HG02973 (cell line): ENCODE measurements at regions not wholly inside any gene's neighbourhood (a gene's known extent, or its start where the extent isn't known, plus 50 kb on each side); places are given as distances from the start of the nearest gene placed in this dataset.
"Not testable (repeated sequence)": the region's sequence is repeated elsewhere in the genome, so short reads cannot be mapped to it uniquely, and the experiment has no call there.

Source experiments
- ATAC-seq: cut with Tn5 transposase; IDR thresholded peaks from one replicate; pipeline ENCODE4 v1.9.1; 2021; ENCODE audit warnings: moderate library complexity; ENCODE audit not compliant: unreplicated experiment

- no peak for ATAC-seq
Observed at GRCh38 chr5:108536321-108536720, 154.4 kb upstream of the FBXL17 start.

- not testable (repeated sequence) for ATAC-seq
Observed at GRCh38 chr5:108532129-108532445, 150.2 kb upstream of the FBXL17 start.

GRCh38 chr5:108531367-108532128 lies 149.7 kb upstream of the FBXL17 start:
- ATAC-seq, result no peak

- no peak for ATAC-seq
Observed at GRCh38 chr5:108530706-108531105, 148.8 kb upstream of the FBXL17 start.

GRCh38 chr5:108529381-108529780 lies 147.5 kb upstream of the FBXL17 start:
- ATAC-seq, result no peak

GRCh38 chr5:108528655-108529054 lies 146.8 kb upstream of the FBXL17 start:
- no peak for ATAC-seq

- no peak for ATAC-seq
Observed at GRCh38 chr5:108524564-108524963, 142.7 kb upstream of the FBXL17 start.

- no peak for ATAC-seq
Observed at GRCh38 chr5:108523360-108523759, 141.5 kb upstream of the FBXL17 start.

- ATAC-seq, result peak; percentile 46
Observed at GRCh38 chr5:108521841-108522506, 140.1 kb upstream of the FBXL17 start.

- ATAC-seq, result peak; percentile 95
Observed at GRCh38 chr5:108521011-108521700, 139.3 kb upstream of the FBXL17 start.

- no peak for ATAC-seq
Observed at GRCh38 chr5:108516785-108517184, 134.9 kb upstream of the FBXL17 start.

GRCh38 chr5:108515517-108516105 lies 133.7 kb upstream of the FBXL17 start:
- ATAC-seq, result no peak

GRCh38 chr5:108508979-108509378 lies 127.1 kb upstream of the FBXL17 start:
- no peak for ATAC-seq

- no peak for ATAC-seq
Observed at GRCh38 chr5:108507631-108508030, 125.7 kb upstream of the FBXL17 start.

- ATAC-seq, result no peak
Observed at GRCh38 chr5:108505608-108506007, 123.7 kb upstream of the FBXL17 start.

- no peak for ATAC-seq
Observed at GRCh38 chr5:108504974-108505373, 123.1 kb upstream of the FBXL17 start.

GRCh38 chr5:108503986-108504385 lies 122.1 kb upstream of the FBXL17 start:
- ATAC-seq, result no peak

GRCh38 chr5:108495615-108496014 lies 113.7 kb upstream of the FBXL17 start:
- ATAC-seq, result not testable (repeated sequence)

GRCh38 chr5:108487951-108488350 lies 106.1 kb upstream of the FBXL17 start:
- ATAC-seq, result no peak

GRCh38 chr5:108484035-108484434 lies 102.1 kb upstream of the FBXL17 start:
- ATAC-seq, result no peak

GRCh38 chr5:108481355-108481931 lies 99.5 kb upstream of the FBXL17 start:
- no peak for ATAC-seq
